NCI-H1092 (cell line): ENCODE measurements at regions not wholly inside any gene's neighbourhood (a gene's known extent, or its start where the extent isn't known, plus 50 kb on each side); places are given as distances from the start of the nearest gene placed in this dataset.
"Not testable (repeated sequence)": the region's sequence is repeated elsewhere in the genome, so short reads cannot be mapped to it uniquely, and the experiment has no call there.

Experiments used
- DNase-seq: peaks from one replicate; lab custom pipeline; 2025; lab: John Stamatoyannopoulos, UW

DNA sequence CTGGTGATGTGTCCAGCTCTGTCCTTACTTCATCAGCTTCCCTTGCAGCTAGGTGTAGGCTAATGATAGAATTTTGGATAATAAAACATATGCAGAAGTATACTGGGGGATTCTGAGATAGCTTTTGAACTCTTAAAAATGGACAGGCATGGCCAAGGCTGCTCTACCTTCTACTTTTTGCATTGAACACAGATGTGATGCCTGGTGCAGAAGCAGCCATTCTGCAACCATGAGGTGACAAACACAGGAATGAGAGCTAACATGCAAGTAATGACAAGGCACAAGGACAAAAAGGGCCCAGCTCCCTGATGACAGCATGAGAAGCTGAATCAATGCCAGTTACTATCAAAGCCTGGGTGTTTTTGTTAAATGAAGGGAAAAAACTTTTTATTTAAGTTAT lies 686.5 kb upstream of the AUTS2 start:
- no peak for DNase-seq

DNA sequence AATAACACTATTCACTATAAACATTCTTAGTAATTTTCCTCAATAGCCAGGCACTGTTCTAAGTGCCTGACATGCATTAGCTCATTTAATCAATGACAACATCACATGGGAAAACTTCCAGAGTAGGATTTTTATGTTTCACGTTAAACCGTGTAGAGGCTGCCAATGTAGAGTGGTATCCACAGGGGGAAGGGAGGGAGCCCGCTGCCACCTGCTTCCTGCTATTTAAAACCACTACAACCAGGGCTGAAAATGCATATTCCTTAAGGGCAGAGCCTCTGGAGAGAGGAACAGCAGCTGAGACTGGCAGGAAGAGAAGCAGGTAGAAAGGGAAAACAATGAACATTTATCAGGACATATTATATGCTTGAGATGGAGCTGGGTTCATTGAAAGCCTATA lies 684.3 kb upstream of the AUTS2 start:
- DNase-seq, result peak; percentile 56

DNA sequence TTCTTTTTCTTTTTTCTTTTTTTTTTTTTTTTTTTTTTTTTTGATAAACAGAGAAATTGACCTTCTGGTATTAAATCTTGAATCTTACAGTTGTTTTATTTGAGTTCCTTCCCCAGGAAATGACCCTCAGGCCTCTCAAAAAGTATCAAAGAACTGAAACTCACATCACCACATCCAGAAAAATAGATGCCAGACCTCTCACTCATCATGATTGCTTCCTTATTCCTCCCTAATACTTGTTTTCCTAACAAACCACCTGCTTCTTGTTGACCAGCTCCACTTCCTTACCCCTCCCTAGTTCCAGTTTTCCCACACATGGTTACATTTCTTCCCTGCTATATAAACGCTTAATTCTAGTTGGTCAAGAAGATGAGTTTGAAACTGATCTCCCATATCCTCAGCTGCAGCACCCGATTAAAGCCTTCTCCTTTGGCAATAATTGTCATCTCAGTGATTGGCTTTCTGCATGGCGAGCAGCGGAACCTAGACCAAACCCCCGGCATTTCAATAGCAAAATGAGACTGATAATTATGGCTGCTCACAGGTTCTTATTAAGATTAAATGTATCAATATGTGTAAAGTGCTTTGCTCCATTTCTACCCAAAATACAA lies 681.1 kb upstream of the AUTS2 start:
- DNase-seq, result no peak

DNA sequence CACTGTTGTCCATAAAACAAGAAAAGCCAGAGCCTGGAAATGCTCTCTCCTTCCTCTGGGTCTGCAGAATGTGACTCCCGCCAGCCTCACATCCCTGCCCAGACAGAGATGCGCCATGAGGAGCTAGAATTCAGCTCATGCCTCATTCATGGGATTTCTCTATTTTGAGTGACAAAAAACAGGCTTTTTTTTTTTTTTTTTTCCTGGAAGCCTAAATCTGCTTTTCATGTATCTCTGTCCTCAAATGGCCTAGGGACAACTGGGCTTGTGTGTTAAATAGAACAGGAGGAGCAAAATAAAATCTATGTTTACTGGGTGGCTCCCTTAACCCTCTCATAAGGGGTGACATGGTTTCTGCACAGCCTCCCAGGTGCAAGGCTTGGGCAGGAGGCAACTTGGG lies 679.7 kb upstream of the AUTS2 start:
- no peak for DNase-seq

DNA sequence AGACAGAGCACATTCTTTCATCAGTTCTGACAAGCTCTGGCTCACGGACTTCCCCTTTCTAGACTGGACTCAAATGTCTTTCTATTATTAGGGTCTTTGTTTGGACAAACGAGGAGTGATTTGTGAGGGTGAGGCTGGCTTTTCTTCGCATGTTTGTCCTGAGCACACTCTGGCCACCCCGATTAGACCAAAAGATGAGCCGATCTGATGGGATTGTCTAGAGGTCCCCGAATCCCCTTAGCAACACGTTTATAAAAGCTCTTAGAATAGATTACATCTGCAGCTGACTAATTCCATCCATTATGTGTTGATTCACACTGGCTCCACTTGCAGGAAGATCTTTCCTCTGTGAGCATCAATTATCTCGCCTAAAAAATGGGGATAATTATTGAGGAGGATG lies 675.4 kb upstream of the AUTS2 start:
- no peak for DNase-seq

DNA sequence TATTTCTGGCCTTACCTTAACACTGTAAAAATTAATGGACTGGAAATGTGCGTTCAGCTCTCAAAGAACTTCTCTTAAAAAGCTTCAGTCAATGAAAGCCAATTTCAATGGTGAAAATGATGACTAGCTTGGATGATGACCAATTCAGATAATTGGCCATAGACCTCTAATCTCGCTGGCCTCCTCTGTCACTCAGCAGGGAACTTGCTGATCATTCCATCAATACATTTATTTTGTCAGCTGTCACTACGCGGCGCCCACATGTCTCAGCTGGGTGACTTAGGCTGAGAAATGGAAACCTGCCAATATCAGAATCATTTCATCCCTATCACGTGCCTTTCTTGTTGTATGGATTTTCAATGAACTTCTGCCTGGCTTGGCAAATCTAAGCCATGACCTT lies 673.0 kb upstream of the AUTS2 start:
- peak; percentile 92 for DNase-seq

DNA sequence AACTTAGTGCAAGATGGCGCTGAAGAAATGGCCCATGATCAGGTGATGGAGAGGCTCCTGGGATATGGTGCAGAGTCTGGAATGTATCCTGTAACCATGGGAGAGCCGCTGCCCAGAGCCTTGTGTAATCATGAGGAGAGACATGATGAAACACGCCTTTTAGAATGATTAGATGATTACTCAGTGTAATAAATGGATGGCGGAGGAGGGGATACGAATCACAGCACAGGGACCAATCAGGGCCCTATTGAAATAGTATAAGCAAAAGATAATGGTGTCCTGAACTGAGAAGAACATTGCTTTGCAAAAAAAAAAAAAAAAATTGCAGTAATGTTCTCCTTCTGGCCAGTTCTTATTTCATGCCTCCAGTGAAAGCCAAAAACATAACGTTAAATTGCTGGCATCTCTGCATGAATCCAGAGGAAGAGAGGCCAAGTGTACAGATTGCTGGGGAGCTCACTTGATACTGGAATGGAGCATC lies 668.5 kb upstream of the AUTS2 start:
- no peak for DNase-seq

DNA sequence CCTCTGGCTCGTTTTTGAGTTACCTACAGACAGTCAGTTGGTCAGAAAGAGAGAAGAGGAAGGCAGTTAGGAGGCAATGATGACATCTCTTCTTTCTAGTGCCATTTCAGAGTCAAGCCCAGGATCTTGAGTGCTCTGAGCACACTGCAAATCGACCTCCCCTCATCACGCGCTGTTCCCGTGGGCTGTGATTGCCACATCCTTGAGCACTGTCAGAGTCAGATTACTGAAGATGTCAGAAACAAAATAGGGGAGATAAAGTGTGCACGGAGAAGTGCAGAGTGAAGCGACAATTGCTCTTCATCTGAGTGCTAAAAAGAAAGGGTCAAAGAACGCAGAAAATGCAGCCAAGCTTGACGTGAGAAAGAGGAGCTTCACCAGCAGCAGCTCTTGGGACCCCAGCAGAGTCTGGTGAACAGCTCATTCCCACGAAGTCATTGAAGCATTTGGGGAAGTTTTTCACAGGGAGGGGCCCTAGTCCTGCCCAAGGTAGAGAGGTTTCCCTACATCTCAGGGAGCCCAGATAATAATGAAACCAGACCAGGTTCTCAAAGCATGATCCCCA lies 661.7 kb upstream of the AUTS2 start:
- no peak for DNase-seq

DNA sequence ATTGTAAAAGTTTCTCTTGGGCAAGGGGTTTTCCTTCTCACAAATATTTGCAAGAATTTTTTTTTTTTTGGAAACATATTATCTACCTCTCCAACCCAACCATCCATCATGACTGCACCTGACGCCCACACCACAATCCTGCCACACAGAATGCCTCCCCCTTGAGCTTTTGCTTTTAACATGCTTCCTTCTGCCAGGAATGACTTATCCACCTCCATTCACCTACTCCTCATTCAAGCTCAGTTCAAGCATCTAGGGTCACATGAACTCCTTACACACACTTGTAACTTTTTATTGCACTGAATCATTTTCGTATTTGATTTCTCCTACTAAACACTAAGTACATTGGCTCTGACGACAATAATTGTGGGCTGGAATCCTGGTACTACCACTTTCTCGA lies 660.1 kb upstream of the AUTS2 start:
- DNase-seq, result no peak

DNA sequence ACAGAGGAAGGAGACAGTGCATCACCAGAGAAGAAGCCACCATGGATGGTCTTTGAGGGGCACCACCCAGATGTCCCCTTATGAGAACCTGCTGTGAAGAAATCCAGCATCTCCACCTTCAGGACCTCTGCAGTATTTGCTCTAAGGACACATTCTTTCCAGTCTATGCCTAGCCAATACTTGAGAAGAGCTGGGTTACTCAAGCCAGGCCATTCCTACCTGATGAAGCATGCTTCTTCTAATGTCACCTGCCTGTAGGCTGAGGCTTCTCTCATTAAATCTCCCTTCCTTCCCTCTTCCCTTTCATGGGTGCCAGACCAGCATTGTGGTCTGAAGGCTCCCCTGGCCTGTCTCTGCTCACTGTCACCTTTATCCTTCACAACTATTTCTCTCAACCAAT lies 654.5 kb upstream of the AUTS2 start:
- no peak for DNase-seq

DNA sequence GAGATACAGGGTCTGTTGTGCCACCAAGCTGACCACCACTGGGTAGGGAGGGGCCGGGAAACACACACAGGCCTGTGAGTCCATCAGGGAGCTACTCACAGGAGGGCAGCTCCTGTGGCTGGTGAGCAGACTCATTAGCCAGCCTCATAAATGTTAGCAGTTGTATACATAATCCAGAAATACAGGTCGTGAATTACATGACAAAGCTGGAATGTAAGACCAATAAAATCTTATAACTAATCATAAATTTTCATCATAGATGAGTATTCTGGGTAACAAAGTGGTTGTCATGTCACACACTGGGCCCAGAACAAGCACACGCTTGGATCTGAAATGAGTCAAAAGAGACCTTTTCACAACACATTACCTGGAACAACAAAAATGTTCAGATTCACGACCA lies 642.6 kb upstream of the AUTS2 start:
- no peak for DNase-seq

DNA sequence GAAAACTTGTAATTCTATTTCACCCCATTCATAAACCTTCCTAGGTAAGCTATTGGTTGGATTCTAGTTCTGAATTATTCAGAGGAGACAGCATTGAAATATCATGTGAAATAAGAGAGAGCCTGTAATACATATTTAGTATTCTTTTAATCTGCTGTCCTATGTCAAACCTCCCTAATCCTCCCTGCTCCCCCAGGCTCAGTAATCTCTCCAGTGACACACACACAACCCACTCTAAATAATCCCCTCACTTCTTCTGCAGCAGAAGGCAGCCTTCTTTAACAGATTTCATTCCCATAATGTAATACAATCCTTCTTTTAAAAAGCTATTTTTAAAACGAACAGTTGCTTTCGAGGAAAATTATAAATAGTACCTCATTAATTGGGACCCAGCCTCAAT lies 639.7 kb upstream of the AUTS2 start:
- DNase-seq, result no peak

DNA sequence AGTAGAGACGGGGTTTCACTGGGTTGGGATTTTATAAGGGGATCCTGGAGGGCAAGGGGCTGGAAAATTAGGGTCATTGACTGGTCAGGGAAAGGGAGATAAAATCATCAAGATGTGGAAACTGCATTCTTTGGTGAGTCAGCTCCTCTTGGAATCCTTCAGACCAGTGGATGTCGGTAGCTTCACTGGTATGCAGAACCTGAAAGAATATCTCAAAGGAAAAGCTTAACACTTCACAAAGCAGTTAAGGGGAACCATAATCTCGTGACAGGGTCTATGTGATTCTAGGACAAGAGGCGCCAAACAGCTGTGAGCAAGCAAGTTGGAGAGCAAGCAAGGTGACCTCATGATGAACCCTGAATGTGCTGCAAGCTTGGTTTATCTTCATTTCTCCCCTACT lies 634.7 kb upstream of the AUTS2 start:
- DNase-seq, result no peak

DNA sequence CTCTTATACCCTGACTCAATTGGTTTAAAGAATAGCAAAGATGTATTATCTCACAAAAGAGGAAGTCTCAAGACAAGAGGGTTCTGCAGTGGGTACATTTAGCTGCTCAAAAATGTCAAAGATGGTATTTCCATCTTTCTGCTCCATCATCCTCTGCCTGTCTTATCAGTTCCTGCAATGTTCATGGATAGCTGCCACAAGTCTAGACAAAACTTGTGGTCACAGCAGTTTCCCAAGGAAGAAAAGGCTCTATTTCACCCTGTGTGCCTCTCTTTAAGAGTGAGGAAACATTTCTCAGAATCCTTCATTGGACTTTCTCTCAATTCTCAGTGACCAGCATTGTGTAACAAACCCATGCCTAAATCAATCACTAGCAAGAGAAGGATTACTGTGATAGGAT lies 634.2 kb upstream of the AUTS2 start:
- DNase-seq, result no peak

DNA sequence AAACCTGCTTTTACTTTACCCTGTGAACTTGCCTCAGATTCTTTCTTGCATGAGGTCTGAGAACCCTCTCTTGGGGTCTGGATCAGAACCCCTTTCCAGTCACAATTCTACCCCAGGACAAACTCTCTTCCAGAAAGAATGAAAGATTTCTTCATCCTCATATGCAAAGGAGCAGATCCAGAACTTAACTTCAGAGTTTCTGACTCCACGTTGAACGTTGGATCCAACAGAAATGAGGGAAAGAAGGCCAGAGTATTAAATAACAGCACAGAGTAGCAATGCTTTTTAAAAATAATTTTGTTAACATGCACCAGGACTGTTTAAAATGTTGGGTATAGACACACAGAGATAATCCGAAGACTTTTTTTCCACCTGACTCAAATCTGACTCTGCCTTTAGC lies 632.9 kb upstream of the AUTS2 start:
- DNase-seq, result no peak

DNA sequence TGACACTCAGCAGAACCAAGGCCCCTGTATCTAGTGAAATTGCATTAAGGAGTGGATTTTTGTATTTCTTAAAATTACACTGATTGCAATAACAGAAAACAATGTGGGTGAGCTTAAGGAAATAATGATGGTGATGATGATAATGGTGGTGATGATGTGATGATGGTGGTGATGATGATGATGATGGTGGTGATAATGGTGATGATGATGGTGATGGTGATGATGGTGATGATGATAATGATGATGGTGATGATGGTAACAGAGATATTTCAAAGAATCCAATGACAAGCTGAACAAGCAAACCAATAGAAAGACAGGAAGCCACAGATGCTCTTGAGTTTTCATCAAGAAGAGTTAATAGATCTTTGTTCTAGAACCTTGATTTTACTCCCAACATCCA lies 630.7 kb upstream of the AUTS2 start:
- no peak for DNase-seq

DNA sequence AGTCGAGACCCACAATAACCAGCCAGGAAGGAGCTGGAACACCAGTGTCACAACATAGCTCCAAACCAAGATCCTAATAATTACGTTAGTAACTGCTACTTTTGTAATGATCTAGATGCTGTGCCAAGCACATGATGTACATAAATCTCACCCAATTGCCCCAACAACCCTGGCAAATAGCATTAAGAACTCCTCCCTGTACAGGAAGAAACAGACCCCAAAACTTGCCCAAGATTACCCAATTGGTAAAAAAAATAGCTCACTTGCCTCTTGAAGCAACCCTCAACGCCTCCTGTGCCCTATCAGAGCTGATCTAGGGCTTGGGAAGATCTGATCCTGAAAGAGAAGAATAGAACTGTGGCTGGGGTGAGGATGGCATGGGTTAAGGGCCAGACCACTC lies 628.7 kb upstream of the AUTS2 start:
- DNase-seq, result no peak

DNA sequence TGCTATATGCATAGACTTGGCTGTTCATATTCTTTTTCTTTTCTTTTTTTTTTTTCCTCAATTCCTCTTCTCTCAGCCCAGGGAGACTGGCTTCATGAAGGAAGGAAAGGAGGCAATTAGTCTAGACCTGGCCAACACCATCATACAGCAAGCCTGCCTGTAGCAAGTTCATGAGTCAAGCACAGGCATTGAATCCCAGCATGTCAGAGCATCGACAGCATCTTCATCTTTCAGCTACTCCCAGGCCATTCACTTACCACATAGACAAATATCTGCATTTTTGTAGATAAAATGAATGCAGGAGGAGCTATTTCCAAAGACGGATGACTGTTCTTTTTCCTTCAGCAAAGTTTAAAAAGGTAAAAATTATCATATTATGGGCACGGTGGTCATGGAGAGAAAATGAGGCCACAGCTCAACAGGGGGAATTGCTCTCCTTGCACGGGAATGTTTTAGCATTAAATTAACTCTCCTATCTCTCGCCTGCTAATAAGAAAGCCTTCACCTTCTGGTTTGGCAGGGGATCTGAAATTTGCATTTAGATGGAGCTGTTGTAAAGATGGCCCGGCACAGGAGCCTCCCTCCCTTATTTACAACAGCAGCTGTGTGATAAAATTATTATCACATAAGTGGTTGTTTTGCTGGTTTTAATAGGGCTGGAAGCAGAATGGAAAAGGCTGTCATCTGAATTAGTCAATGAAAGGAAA lies 626.5 kb upstream of the AUTS2 start:
- DNase-seq, result peak; percentile 32

DNA sequence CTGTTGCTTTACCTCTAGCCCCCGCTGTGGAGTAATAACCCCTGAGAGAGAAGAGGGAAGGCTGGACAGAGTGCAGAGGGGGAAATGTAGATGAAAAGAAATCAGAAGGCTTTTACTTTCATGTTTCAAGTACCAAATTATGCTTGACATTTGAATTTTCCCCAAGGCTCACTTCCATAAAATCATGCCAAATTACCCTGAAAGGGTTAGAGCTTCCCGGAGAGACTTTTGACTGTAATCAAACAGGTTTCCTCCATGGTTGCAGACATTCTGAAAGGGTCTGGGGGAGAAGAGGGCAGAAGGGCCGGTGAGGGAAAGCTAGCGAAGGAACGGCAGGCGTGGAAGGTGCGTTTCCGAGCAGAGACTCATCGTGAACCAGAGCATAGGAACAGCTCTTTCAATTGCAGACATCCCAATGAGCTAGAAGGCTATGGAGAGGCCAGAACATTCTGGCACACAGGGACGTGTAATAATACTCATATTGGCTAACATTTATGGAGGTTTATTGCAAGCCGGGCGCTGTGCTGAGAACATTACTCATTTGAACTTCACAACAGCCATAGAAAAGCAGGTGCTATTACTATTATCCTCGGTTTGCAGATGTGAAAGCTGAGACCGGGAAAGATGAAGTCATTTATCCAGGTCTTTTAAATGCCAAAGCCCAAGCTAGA lies 620.8 kb upstream of the AUTS2 start:
- peak; percentile 44 for DNase-seq

DNA sequence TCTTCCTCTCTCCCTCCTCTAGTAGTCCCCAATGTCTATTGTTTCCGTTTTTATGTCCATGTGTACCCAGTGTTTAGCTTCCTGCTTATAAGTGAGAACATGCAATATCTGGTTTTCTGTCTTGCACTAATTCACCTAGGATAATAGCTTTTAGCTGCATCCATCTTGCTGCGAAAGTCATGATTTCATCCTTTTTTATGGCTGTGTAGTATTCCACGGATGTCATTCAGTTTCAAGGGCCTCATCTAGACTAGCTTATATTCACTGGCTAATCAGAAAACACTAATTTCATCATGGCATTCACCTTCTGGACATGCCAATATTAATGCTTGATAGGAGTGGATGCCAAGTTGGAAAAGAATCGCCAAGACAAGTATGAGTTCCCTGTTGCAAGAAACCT lies 619.6 kb upstream of the AUTS2 start:
- DNase-seq, result no peak

DNA sequence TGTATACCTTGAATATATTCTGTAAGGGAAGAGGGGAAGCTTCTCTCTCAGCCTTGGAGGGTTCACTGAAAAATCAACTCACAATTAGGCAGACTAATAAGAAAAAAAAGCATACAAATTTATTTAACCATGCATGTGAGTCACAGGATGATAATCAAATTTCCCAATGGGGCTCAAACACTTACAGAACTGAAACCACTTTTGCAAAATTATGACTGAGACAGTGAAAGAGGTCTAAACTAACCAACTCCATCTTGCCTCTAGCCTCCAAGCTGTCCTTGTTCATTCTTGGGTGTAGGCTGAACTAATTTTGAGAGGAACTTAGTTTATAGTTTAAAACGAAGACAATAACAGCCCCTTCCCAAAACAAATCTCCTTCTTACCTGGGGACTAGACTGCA lies 618.3 kb upstream of the AUTS2 start:
- no peak for DNase-seq

DNA sequence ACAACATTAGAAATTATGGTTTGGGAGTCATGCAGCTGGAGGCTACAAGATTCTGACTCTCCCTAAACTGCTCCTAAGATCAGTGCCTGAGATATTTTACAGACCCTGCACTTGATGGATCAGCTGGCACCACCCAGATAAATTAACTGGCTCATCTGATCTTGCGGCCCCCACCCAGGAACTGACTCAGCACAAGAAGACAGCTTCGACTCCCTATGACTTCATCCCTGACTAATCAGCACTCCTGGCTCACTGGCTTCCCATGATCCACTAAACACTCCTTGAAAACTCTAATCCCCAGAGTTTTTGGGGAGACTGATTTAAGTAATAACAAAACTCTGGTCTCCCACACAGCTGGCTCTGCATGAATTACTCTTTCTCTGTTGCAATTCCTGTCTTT lies 617.8 kb upstream of the AUTS2 start:
- DNase-seq, result not testable (repeated sequence)

DNA sequence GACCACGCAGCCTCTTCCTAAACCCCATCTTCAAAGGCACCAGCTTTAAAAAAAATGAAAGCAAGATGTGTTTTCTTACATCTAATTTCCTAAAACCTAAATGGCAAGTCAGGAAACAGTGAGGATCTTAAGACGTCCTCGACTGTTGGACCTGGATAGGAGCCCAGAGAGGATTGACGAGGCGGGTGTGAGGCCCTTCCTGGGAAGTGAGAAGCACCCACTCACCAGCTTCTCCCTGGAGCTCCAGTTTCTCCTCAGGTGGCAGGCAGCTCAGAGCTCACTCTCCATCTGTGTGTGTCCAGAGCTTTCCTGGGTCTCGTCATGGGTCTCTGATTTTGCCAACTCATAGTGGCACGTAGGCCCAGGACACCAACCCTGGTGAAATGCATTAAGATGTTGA lies 614.0 kb upstream of the AUTS2 start:
- DNase-seq, result no peak
